MG63 (cell line): ENCODE measurements at regions not wholly inside any gene's neighbourhood (a gene's known extent, or its start where the extent isn't known, plus 50 kb on each side); places are given as distances from the start of the nearest gene placed in this dataset.

Experiments
- DNase-seq: peaks from one replicate; pipeline ENCODE4 v3.0.0-alpha.2; 2020
- H3K27me3 ChIP-seq: fragments of 250-450 bp; sonication (Bioruptor Pico); 2 replicates; pipeline ENCODE4 v1.5.1; 2020; ENCODE audit warnings: mild to moderate bottlenecking, moderate library complexity
- H3K36me3 ChIP-seq: fragments of 250-450 bp; sonication (Bioruptor Pico); 2 replicates; pipeline ENCODE4 v1.5.1; 2020; ENCODE audit warnings: mild to moderate bottlenecking, moderate library complexity
- H3K4me3 ChIP-seq: fragments of 250-450 bp; sonication (Bioruptor Pico); 2 replicates; pipeline ENCODE4 v1.5.1; 2020; ENCODE audit warnings: mild to moderate bottlenecking, moderate library complexity
- H3K9me3 ChIP-seq: fragments of 250-450 bp; sonication (Bioruptor Pico); 2 replicates; pipeline ENCODE4 v1.5.1; 2020; ENCODE audit warnings: mild to moderate bottlenecking, moderate library complexity

- no peak for DNase-seq
- H3K4me3 ChIP-seq: no peak overlapping the region
Measured at GRCh38 chr18:44386401-44386800, 294.3 kb upstream of the SETBP1 start.

GRCh38 chr18:44388329-44388728 lies 292.4 kb upstream of the SETBP1 start:
- H3K36me3 ChIP-seq: no peaks in the 10 kb centered on the region
- no peak for DNase-seq
- no peaks in the 10 kb centered on the region for H3K27me3 ChIP-seq
- no peaks in the 10 kb centered on the region for H3K9me3 ChIP-seq
- H3K4me3 ChIP-seq: no peak overlapping the region

More at GRCh38 chr18:44386401-44386800, 294.3 kb upstream of the SETBP1 start:
- Histone ChIP-seq H3K36me3 (no peaks in the 10 kb centered on the region), H3K9me3 (no peaks in the 10 kb centered on the region), H3K27me3 (no peaks in the 10 kb centered on the region)

GRCh38 chr18:44392933-44393332 lies 287.8 kb upstream of the SETBP1 start:
- DNase-seq: no peak
- Histone ChIP-seq H3K4me3 (no peak overlapping the region), H3K9me3 (no peaks in the 10 kb centered on the region), H3K27me3 (no peaks in the 10 kb centered on the region), H3K36me3 (no peaks in the 10 kb centered on the region)

- DNase-seq: no peak
- H3K36me3 ChIP-seq: no peaks in the 10 kb centered on the region
- H3K9me3 ChIP-seq: no peaks in the 10 kb centered on the region
- H3K27me3 ChIP-seq: no peaks in the 10 kb centered on the region
- no peak overlapping the region for H3K4me3 ChIP-seq
Measured at GRCh38 chr18:44393406-44393805, 287.3 kb upstream of the SETBP1 start.

DNA sequence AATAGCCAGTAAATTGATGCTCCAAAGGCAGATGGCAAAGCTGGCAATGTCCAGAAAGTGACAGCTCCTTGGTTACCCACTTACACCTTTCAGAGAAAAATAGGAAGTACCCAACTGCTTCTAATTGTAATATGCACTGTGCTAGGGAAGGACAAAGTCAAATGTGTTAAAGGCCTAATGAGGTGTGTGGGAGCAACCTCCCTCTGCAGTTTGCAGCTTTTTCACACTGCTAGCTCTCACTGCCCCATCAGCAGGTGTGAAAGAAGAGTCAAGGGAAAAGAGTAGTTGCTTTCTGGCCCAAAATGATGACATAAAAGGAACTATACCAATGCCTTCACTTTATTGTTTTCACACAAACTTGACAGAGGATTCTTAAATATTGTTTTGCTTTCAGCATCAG lies 284.1 kb upstream of the SETBP1 start:
- DNase-seq: no peak
- Histone ChIP-seq H3K27me3 (no peaks in the 10 kb centered on the region), H3K4me3 (no peak overlapping the region), H3K36me3 (no peaks in the 10 kb centered on the region), H3K9me3 (no peaks in the 10 kb centered on the region)

- no peaks in the 10 kb centered on the region for H3K9me3 ChIP-seq
- H3K4me3 ChIP-seq: no peak overlapping the region
- no peaks in the 10 kb centered on the region for H3K27me3 ChIP-seq
- H3K36me3 ChIP-seq: no peaks in the 10 kb centered on the region
- no peak for DNase-seq
Measured at GRCh38 chr18:44409071-44409470, 271.6 kb upstream of the SETBP1 start.

DNA sequence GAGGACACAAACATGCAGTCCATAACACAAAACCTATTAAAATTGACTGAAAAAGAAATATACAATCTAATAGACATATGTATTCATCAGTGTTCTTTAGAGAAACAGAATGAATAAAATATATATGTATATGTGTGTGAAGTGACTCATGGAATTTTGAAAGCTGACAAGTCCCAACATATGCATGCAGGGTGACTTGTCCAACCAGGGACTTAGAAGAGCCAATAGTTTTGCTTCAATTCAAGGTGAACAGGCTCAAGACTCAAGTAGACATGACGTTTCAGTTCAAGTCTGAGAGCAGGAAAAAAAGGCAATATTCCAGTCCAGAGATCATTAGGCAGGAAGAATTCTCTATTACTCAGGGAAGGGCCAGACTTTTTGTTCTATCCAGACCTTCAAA lies 271.2 kb upstream of the SETBP1 start:
- DNase-seq: no peak
- Histone ChIP-seq H3K4me3 (no peak overlapping the region), H3K9me3 (no peaks in the 10 kb centered on the region)

GRCh38 chr18:44410740-44411139 lies 269.9 kb upstream of the SETBP1 start:
- H3K36me3 ChIP-seq: no peaks in the 10 kb centered on the region
- no peaks in the 10 kb centered on the region for H3K27me3 ChIP-seq
- no peaks in the 10 kb centered on the region for H3K9me3 ChIP-seq
- DNase-seq: no peak
- no peak overlapping the region for H3K4me3 ChIP-seq

More for the DNA sequence above, 271.2 kb upstream of the SETBP1 start:
- H3K36me3 ChIP-seq: no peaks in the 10 kb centered on the region
- H3K27me3 ChIP-seq: no peaks in the 10 kb centered on the region

- Histone ChIP-seq H3K27me3 (no peaks in the 10 kb centered on the region), H3K9me3 (no peaks in the 10 kb centered on the region), H3K4me3 (no peak overlapping the region), H3K36me3 (no peaks in the 10 kb centered on the region)
- no peak for DNase-seq
Measured at GRCh38 chr18:44411262-44411905, 269.3 kb upstream of the SETBP1 start.

- no peaks in the 10 kb centered on the region for H3K9me3 ChIP-seq
- DNase-seq: peak; percentile 12
- no peaks in the 10 kb centered on the region for H3K36me3 ChIP-seq
- H3K4me3 ChIP-seq: no peak overlapping the region
- H3K27me3 ChIP-seq: no peaks in the 10 kb centered on the region
Measured at GRCh38 chr18:44411976-44412375, 268.7 kb upstream of the SETBP1 start.

- no peaks in the 10 kb centered on the region for H3K9me3 ChIP-seq
- no peak overlapping the region for H3K4me3 ChIP-seq
- no peaks in the 10 kb centered on the region for H3K36me3 ChIP-seq
- H3K27me3 ChIP-seq: no peaks in the 10 kb centered on the region
- DNase-seq: no peak
Measured at GRCh38 chr18:44423814-44424644, 256.7 kb upstream of the SETBP1 start.

GRCh38 chr18:44424645-44425035 lies 256.0 kb upstream of the SETBP1 start:
- Histone ChIP-seq H3K36me3 (no peaks in the 10 kb centered on the region), H3K4me3 (no peak overlapping the region), H3K9me3 (no peaks in the 10 kb centered on the region), H3K27me3 (no peaks in the 10 kb centered on the region)
- no peak for DNase-seq

- H3K9me3 ChIP-seq: no peaks in the 10 kb centered on the region
- H3K4me3 ChIP-seq: no peak overlapping the region
- no peaks in the 10 kb centered on the region for H3K27me3 ChIP-seq
- no peak for DNase-seq
- H3K36me3 ChIP-seq: no peaks in the 10 kb centered on the region
Measured at GRCh38 chr18:44425161-44425560, 255.5 kb upstream of the SETBP1 start.

DNA sequence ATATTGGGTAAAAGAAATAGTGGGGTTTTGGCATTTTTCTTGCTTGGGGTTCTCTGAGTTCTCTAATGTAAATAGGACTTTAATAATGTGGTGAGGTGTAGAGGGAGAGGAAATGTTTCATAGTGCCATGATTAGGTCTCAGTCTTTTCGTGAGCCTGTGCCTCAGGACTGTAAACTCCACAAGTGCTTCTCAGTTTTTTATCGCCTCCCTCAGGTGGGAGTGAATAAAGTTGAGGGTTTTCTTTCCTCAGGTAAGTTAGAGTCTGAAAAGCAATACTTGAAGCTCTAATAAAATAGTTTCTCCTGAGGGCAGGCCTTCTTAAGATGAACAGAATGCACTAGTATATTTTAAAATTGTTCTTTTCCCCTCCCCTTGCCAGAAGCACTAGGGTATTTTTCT lies 243.1 kb upstream of the SETBP1 start:
- Histone ChIP-seq H3K9me3 (no peaks in the 10 kb centered on the region), H3K36me3 (no peaks in the 10 kb centered on the region), H3K4me3 (no peak overlapping the region), H3K27me3 (no peaks in the 10 kb centered on the region)
- DNase-seq: no peak

DNA sequence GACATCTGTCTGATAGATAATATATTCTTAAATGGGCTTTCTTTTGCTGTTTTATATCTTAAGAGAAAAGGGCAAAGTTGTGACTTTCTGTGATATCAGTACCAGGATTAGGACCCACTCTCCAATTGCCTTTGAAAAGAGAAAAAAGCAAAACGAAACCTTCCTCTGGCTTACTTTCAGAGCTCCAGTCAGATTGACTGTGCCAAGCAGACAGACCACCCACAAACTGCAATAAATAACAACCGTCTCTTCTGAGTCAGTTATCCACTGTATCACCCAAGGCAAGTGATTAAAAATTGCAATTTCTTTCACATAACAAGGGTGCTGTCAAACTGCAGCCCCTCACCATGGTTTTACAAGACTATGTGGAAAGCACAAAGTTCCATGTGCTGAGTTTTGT lies 230.5 kb upstream of the SETBP1 start:
- no peak for DNase-seq
- no peaks in the 10 kb centered on the region for H3K36me3 ChIP-seq
- no peaks in the 10 kb centered on the region; the same call in 1 of the 2 replicates for H3K9me3 ChIP-seq
- H3K27me3 ChIP-seq: no peaks in the 10 kb centered on the region
- no peak overlapping the region for H3K4me3 ChIP-seq

DNA sequence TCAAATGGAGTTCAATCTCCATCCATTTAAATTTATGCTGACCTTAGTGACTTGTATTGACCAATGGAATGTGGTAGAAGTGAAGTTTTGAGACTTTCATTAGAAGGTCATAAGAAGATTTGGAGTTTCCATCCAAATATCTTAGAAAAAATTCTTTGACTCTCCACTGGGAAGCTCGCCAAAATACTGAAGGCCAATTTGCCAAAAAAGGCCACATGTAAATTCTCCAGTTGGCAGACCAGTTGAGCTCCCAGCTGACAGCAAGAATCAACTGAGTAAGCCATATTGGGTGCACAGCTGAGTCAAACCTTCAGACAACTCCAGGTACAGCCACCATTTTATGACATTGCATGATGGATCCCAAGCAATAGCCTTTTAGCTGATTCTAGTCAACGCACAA lies 228.3 kb upstream of the SETBP1 start:
- H3K27me3 ChIP-seq: no peaks in the 10 kb centered on the region; the same call in 1 of the 2 replicates
- H3K4me3 ChIP-seq: no peak overlapping the region
- DNase-seq: peak; percentile 30
- no peaks in the 10 kb centered on the region for H3K36me3 ChIP-seq
- no peaks in the 10 kb centered on the region; the same call in 1 of the 2 replicates for H3K9me3 ChIP-seq

DNA sequence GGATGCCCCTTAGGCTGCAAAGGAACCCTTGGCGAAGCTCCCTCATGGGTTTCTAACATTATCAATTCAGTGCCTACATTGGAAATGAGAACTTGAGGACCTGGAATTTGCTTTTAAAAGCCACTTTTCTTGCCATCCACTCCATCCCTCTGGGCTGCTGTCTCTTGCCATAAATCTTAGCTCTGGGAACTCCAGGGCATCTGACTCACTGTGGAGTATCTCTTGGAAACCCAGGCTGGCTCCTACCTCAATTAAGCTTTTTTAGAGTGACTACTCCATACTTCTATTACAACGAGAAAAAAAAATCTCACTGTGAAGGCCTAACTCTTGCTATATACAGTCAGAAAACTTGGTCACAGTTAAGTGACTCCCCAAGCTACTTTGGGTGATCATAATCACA lies 227.2 kb upstream of the SETBP1 start:
- no peaks in the 10 kb centered on the region; the same call in 1 of the 2 replicates for H3K9me3 ChIP-seq
- no peaks in the 10 kb centered on the region; the same call in 1 of the 2 replicates for H3K27me3 ChIP-seq
- H3K36me3 ChIP-seq: no peaks in the 10 kb centered on the region
- no peak overlapping the region for H3K4me3 ChIP-seq
- DNase-seq: no peak

GRCh38 chr18:44458777-44459176 lies 221.9 kb upstream of the SETBP1 start:
- Histone ChIP-seq H3K27me3 (no peaks in the 10 kb centered on the region; the same call in 1 of the 2 replicates), H3K9me3 (no peaks in the 10 kb centered on the region; the same call in 1 of the 2 replicates), H3K36me3 (no peaks in the 10 kb centered on the region), H3K4me3 (no peak overlapping the region)
- DNase-seq: peak; percentile 3
